HG03196 (cell line): ENCODE measurements at regions not wholly inside any gene's neighbourhood (a gene's known extent, or its start where the extent isn't known, plus 50 kb on each side); places are given as distances from the start of the nearest gene placed in this dataset.

Source experiments
- ATAC-seq: cut with Tn5 transposase; IDR thresholded peaks from one replicate; pipeline ENCODE4 v1.9.1; 2021; ENCODE audit not compliant: unreplicated experiment

DNA sequence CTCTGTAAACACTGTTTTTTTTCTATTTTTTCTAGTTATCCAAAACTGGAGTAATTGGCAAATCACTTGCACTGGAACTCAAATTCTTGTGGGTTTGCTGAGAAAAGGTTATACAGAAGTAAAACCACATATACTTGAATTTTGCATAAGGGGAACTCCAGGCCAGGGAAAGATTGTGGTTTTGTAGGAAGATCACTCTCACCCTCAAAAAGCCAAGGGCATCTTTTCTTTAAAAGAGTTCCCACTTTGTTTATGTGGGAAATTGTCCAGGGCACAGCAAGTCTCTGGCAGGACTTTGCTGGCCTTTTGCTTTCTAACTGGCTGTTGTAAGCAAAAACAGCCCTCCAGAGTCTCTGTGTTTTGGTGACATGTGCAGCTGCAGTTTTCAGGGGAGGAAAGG is 340.3 kb upstream of the RBMS3 start:
- peak; percentile 80 for ATAC-seq

DNA sequence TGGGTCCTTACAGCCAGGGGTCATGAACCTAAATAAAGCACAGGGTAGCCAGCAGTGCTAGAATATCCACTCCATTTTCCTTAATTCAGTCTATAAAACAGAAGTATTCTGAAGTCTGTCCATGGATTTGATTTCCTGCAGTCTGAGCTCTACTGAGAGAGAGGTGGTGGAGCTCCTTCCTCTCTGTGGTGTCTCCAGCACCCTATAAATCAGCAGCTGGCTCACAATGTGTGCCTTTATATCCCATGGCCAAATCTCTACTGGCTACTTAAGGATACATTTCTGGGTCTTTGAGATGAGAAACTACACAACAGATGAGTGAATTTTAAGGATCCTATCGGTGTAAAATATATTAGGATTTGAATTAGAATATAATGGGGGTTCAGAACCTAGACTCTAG is 339.9 kb upstream of the RBMS3 start:
- ATAC-seq, result no peak

DNA sequence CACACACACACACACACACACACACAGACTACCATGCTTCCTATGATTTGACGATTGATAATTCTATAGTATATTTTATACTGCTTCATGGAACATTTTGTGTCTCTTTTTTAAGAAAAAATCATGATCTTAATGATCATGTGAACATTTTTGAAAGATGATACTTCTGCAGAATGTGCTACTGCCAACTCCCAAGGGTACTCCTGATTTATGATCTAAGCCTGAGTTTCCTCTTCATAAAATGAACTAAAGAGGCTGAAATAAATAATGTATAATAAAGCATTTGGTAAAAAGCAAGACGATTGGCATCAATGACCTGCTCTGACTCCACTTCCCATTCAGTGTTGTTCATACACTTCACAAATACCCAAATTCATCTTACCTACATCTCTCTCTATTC is 333.8 kb upstream of the RBMS3 start:
- no peak for ATAC-seq

DNA sequence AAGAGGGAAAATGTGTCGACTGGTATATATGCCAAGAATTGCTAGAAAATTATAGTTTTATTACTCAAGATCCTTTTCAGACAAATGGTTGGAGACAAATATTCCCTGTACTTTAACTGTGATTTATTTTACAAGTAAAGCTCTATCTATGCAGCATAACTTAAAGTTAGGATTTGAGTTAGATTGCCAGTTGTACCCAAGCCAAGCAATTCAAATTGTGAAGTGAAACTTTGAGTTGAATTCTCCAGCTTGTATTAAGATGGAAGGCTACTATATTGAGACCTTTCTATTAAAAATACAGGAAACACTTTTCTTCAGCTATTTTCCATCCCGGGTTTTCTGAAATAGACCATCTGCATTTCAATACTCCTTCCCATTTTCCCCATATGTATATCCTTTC is 333.1 kb upstream of the RBMS3 start:
- ATAC-seq, result no peak

DNA sequence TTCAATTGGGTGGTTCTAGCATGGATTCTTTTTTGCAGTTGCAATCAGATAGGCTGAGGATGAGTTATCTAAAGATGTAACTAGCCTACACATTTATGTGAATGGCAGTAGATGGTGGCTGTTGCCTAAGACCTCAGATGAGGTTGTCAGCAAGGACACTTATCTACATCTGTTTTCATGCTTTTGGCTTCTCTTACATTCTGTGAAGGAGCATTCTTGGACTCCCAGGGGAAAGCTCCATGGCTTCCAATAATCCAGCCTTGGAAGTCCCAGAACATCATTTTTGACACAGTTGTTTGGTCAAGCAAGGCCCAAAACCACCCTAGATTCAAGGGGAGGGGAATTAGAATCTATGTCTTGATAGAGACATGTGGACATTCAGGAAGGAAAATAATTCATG is 332.2 kb upstream of the RBMS3 start:
- ATAC-seq, result no peak

DNA sequence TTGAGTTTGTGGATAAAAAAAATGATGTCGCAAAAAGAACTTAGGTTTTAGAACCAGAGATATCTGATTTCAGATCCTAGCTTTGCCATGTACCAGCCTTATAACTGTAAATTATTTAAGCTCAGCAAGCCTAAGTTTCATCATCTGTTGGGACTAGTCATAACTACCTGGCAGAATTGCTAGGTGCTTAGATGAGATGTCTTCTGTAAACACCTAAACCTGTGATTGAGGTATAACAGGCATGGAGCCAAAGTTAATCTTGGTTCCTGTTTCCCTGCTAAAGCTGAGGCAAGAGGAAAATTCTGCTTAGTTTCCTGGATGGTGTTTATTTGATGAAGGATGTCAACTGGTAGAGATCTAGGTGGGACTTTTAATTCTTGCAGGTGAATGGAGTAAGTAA is 331.3 kb upstream of the RBMS3 start:
- ATAC-seq, result no peak

DNA sequence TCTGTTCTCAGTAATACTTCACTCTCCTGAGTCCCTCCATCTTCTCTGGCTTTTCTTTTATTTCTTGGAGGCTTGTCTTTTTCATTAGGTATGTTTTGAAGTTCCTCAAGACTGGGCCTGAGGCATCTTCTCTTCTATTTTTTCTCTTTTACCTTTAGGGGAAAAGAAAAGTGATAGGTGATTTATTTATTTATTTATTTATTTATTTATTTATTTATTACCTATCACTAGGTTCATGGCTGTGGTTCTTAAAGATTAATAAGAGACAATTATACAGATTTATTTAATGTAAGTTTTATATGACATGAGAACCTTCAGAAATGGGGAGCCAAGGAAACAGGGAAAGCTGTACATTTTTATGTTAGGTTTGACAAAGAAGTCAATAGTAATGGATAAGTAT is 330.3 kb upstream of the RBMS3 start:
- ATAC-seq, result no peak

DNA sequence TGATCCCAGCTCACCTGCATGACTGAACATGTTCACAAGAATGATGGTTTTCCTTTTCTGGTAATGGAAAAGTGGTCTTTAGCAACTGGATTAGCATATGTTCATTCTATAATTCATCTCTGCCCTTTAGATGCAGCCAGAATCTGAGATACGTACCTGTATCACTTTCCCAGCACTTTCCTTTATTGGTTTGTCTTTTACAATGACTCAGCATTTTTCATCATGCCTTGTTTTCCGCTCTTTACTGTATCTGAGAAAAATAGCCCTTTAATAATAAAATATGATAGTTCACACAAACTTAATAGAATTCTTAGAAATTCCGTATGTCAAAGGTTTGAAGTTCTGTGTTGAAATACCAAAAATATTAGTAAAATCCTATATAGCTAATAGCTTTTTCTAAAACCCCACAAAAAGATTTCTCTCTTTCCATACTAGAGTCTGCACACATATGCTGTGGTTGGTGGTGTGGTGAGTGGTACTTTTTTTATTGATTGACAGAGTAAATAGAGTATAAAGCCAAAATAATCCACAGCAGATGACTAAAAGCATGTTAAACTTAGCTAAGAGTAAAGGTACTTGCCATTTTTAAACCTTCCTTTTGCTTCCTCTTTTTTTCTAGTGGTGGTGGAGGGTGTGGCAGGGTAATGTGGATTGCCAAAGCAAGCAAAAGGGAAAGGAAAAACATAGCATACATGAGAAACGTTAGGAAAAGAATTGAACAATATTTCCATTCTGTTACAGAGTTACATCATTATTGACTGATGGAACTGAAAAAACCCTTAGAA is 328.9 kb upstream of the RBMS3 start:
- no peak for ATAC-seq

DNA sequence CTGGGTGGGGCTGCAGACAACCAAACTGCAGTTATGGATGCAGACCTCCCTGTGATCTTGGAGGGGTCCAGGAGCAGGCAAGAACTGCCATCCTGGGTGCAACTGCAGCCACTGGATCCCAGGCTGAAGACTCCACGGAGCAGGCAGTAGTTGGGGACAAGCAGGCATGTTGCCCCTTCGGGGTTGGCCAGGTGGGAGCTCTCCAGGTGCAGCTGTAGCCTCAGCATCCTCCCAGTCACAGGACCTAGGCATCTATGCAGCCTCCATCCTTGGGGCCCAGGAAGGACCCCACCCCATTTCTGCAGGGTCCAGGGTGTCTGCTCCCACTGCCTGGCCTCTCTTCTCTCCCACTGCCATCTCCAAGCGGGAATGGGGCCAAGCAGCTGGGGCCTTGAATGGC is 322.2 kb upstream of the RBMS3 start:
- no peak for ATAC-seq

DNA sequence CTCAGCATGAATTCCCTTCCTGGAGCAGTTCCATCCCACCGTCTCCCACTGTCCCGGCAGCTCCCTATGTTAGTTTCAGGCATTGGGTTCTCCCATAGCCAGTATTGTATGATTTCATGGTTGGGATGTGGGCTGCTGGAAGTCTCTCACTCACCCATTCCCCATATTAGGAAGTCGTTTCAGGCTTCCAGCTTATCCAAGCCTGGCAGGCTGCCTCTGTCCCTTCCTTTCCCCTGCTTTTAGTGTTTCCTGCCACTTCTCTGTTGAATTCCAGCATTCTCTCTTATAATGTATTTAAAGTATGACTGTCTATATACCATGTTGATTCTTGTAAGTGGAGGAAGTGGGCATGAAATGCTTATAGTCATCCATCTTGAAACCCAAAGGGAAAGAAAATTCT is 309.7 kb upstream of the RBMS3 start:
- no peak for ATAC-seq

DNA sequence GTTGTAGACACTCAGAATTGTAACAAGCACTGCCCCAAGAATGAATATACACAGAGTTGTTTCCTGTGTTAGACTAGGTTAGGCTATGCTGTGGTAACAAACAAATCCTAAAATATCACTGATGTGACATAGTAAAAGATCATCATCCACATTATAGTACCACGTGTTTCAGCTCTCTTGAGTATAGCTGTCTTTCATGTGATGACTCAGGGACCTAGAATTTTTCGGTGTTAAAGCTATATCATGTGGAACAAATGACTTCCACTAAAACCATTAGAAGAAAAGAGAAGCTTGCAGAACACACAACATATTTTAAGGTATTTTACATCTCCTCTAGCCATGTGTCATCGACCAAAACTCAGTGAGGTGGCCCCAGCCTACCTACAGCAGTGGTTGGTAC is 307.9 kb upstream of the RBMS3 start:
- peak; percentile 79 for ATAC-seq

DNA sequence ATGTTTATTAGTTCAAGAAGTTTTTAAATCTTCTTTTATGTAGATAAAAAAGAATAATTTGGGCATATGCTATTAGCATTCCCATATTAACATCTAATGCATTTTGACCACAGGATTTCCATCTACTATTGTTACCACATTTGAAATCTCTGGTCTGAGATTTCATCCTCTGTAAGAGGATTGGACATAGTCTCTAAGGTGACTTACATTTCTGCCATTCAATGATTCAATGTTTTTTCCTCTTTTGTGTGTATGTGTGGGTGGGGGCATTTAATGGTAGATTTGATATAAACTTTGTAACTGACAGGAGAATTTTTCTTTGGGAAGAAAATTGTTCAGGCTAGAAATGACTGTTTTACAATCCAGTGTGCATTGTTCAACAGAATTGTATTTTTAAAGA is 307.3 kb upstream of the RBMS3 start:
- ATAC-seq, result no peak

DNA sequence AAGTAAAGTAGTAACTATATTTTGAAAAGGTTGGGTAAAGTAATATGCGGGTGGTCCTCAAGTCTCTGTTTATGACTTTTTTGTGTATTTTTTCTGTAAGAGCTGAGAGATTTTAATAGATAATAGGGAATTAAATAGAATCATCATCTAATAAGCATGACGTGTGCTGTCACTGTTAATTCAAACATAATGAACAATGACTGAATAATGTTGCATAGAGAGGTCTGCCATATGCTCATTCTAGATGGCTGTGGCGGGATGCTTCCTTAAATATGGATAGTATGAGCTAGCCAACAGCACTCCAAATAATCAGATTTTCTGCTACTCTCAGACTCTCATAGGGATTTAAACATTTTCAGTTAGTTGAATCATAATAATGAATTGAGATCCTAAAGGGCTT is 302.8 kb upstream of the RBMS3 start:
- no peak for ATAC-seq

DNA sequence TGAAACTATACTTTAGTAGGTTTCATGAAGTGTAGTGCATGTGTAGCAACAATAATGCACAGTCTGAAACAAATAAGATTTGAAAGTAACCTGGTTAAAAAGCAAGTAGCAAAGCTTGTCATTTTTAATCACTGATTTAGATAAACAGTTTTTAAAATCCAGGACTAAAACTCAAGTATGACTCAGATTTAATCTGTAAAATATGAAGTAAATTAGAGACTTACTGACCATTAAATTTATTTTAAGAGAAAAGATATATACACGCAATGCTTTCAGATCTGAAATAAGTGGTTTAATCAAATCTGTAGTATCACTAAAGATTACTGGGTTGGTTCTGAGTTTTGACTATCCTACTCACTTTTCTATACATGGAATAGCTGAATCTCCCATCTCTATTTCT is 300.7 kb upstream of the RBMS3 start:
- ATAC-seq, result no peak

DNA sequence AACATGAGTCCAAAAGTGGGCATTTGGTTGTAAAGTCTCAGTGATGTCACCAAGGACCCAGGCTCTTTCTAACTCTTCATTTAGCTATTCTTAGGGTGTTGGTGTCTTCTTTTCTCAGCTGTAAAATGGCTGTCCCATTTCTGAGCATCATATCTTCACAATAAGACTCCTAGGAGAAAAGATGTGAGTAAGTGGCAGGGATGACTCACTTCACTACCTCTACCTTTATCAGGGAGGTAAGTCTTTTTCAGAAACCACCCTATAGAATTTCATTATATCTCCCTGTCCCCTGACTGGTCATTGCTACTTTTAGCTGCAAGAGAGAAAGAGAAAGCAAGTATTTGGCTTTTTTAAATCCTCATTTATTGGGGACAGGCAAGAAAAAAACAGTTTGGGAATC is 300.2 kb upstream of the RBMS3 start:
- ATAC-seq, result no peak

DNA sequence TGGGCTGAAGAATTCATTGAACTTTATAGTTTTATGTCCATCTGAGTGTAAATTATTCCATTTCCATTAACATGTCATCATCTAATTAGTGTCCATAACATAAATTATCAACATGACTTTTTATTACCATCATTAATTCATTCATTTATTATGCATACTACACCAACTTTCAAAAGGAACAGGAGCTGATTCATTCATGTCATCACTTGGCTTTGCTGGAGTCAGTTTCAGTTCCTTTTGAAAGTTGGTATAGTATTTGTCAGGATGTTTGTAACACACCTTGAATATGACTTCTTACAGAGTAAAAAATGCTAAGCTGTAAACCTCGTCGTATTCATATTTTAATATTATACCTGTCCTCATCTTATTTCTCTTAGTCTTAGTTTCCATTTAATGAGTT is 298.0 kb upstream of the RBMS3 start:
- peak; percentile 70 for ATAC-seq

DNA sequence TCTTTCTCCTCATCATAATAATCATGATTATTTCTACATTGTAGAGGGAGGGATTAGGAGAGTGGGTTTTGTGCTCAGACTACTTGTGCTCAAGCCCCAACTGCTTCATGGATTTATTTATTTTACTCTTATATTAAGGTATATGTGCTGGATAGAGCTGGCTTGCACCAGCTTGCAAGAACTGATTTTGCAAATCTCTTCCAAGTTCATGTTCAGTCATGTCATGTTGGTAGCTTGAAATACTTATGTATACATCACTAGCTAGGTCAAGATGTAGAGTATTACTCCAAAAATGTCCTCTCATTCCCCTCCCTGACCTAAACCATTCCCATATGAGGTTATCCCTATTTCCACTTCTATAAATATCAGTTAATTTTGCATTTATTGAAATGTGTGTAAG is 293.9 kb upstream of the RBMS3 start:
- no peak for ATAC-seq

DNA sequence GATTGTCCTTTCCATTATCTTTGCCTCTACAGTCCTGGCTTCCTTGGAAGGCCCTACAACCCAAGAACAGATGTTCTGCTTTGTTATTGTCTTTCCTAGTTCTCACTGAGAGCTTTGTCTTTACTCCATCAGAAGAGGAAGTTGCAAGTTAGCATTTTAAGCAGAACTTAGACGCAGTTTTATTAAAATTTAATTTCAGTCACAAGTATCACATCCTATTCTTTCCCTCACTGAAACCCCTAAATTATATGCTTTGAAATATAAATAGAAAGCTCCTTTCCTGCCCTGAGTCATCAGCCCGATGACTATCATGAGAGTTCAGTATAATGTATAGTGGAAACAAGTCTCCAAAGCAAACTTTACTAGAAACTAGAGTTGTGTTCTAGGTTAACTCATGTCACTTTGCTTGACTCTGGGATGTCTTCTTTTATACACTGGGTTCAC is 291.2 kb upstream of the RBMS3 start:
- ATAC-seq, result peak; percentile 95

DNA sequence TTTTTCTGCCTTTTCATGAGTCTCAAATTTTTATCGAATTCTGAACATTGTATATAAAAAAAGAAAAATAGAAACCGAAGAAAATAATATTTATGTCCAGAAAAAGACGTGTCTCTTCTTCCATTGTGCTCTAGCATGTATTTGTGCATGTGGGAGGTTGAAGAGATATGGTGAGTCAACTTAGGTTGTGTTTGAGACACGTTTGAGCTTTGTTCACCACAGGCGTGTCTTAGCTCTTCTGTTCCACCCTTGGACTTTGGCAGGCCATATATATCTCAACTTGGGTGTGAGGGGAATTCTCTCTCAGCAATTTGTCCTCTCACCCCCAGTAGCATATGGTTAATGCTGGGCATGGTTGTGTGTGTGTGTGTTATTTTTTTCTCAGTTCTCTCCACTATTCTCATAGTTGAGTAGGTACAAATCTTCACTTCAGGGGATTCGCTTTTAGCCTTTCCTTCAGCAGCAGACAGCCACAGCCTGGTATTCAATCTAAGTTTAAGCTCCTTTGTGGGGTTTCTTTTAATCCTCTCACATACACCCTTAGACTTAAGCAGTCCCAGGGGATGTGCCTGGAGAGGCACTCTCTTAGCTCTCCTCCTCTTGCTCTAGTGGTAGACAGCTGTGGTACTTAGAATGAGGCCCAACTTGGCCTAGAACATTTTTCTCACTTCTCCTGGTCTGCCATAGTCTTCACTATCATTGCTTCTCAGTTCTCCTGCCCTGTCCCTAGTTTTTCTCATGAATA is 286.5 kb upstream of the RBMS3 start:
- no peak for ATAC-seq

DNA sequence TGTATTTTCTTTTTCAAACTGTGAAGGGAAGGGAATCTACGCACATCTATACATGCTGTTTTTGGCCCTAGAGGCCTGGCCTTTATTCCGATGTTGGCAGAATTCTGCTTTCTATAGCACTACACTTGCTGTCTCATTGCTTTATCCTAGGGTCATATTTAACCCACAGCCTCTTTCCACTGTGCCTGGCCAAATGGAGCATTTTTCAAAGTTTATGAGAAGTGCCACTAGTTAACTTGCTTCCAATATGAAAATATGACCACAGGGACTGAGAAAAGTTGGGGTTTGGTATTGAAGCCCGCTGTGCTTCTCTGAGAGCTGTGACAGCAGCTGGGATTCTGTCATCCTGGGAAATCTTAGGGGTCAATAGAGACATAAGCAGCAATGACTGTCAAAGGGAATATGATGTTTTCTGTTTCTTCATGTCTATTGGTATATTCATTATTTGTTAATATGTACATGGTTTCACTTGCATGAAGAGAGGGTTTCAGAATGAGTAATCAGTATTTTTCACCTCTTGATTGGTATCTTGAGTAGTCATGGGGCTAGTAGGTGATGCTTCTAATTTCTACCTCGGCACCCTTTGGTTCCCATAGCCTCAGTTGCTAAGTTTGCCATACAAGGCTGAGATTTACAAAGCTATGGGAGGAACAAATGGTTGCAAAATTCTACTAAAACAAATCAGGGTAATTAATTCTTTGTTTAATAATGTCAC is 275.8 kb upstream of the RBMS3 start:
- ATAC-seq, result peak; percentile 99

DNA sequence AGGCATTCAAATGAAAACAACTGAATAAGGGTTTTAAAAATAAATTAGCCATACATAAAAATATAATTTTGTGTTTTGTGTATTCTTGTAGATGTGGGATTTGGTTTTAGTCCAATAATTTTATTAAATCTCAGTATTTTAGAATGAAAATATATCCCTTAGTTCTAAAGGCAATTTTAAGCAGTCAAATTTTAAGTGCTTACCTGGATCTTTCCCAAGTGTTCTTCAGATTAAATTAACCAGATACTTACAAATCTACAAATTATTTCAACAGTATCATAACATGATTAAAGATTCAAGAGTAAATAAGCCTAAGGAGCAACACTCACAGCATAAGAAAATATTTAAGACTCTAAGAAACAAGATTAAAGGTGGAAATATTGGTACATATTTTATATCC is 275.0 kb upstream of the RBMS3 start:
- ATAC-seq, result no peak

DNA sequence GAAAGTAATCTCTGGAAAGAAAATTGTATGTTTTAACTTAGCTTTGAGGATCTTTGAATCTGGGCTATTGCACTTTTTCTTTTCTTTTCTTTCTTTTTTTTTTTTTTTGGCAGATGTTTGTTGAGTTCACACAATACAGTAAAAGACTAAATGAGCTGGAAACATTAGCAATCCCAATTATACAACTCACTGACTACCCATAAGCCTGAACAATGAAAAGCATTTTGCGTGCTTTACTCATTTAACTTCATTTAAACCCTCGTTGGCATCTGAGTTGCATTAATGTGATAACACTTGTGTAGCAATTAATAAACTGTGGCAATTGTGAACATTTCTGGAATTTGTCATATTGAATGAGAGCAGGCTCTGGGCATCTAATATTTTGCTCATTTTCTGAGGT is 269.4 kb upstream of the RBMS3 start:
- no peak for ATAC-seq
